OCI-LY1 (cell line): ENCODE measurements at regions not wholly inside any gene's neighbourhood (a gene's known extent, or its start where the extent isn't known, plus 50 kb on each side); places are given as distances from the start of the nearest gene placed in this dataset.
A peak's percentile ranks its signal among the peaks of the same experiment; 100 is the strongest.

Experiments used
- H2AFZ ChIP-seq: fragments of 200-600 bp; sonication (generic), shearing (Covaris generic); 2 replicates; pipeline ENCODE4 v1.6.0; 2014; ENCODE audit warnings: antibody characterized with exemption, mild to moderate bottlenecking, low read length
- H3F3A ChIP-seq: fragments of 200-600 bp; sonication (generic), shearing (Covaris generic); 2 replicates; pipeline ENCODE4 v1.6.0; 2014; ENCODE audit warnings: mild to moderate bottlenecking, antibody characterized with exemption, low read length, moderate library complexity; ENCODE audit not compliant: insufficient read depth
- H3K27ac ChIP-seq: fragments of 200-600 bp; sonication (generic); 2 replicates; pipeline ENCODE4 v1.5.1; 2014; ENCODE audit warnings: low read length, mixed run types, mild to moderate bottlenecking, low read depth; ENCODE audit not compliant: poor library complexity, severe bottlenecking
- H3K27me3 ChIP-seq: fragments of 200-600 bp; sonication (generic); 2 replicates; pipeline ENCODE4 v1.6.0; 2014; ENCODE audit warnings: antibody characterized with exemption, mild to moderate bottlenecking, low read length, moderate library complexity; ENCODE audit not compliant: insufficient read depth
- H3K36me3 ChIP-seq: fragments of 200-600 bp; sonication (generic); 2 replicates; pipeline ENCODE4 v1.6.1; 2014; ENCODE audit warnings: mild to moderate bottlenecking, antibody characterized with exemption, low read length, moderate library complexity, mixed read lengths; ENCODE audit not compliant: insufficient read depth
- H3K4me1 ChIP-seq: fragments of 200-600 bp; sonication (generic); 2 replicates; pipeline ENCODE4 v1.5.1; 2014; ENCODE audit warnings: mild to moderate bottlenecking, low read length, moderate library complexity; ENCODE audit not compliant: insufficient read depth, severe bottlenecking
- H3K4me2 ChIP-seq: fragments of 200-600 bp; sonication (generic), shearing (Covaris generic); 2 replicates; pipeline ENCODE4 v1.6.1; 2014; ENCODE audit warnings: low read length
- H3K4me3 ChIP-seq: fragments of 200-600 bp; sonication (generic); 2 replicates; pipeline ENCODE4 v1.5.1; 2014; ENCODE audit warnings: low read length, low read depth, mild to moderate bottlenecking, mixed read lengths; ENCODE audit not compliant: poor library complexity, severe bottlenecking
- H3K79me2 ChIP-seq: fragments of 200-600 bp; shearing (Covaris generic); 2 replicates; pipeline ENCODE4 v1.6.1; 2016; ENCODE audit warnings: mixed run types, low read length, mixed read lengths; ENCODE audit not compliant: insufficient read depth
- H3K9ac ChIP-seq: fragments of 200-600 bp; sonication (generic), shearing (Covaris generic); 2 replicates; pipeline ENCODE4 v1.6.1; 2014; ENCODE audit warnings: mild to moderate bottlenecking, low read length, mixed read lengths
- H3K9me2 ChIP-seq: fragments of 200-600 bp; sonication (generic), shearing (Covaris generic); 2 replicates; pipeline ENCODE4 v1.6.1; 2014; ENCODE audit warnings: low read depth, mild to moderate bottlenecking, low read length, mixed read lengths
- H3K9me3 ChIP-seq: fragments of 200-600 bp; shearing (Covaris generic); 2 replicates; pipeline ENCODE4 v1.6.1; 2014; ENCODE audit warnings: low read length, mixed read lengths
- H4K20me1 ChIP-seq: fragments of 200-600 bp; sonication (generic), shearing (Covaris generic); 2 replicates; pipeline ENCODE4 v1.6.0; 2016; ENCODE audit warnings: mild to moderate bottlenecking, low read length; ENCODE audit not compliant: insufficient read depth
- EZH2 ChIP-seq: fragments of 200-600 bp; sonication (generic), shearing (Covaris generic); IDR thresholded peaks from 2 replicates; pipeline ENCODE4 v1.8.0; 2017; ENCODE audit warnings: borderline replicate concordance, mixed run types, mild to moderate bottlenecking, antibody characterized with exemption, low read length, moderate library complexity, mixed read lengths
- TF ChIP-seq, protein P1 (sequence below): fragments of 200-600 bp; sonication (generic), shearing (Covaris generic); IDR thresholded peaks from 2 replicates; pipeline ENCODE4 v1.5.1; 2017; ENCODE audit warnings: mild to moderate bottlenecking, antibody characterized with exemption, low read length, moderate library complexity, mixed read lengths

DNA sequence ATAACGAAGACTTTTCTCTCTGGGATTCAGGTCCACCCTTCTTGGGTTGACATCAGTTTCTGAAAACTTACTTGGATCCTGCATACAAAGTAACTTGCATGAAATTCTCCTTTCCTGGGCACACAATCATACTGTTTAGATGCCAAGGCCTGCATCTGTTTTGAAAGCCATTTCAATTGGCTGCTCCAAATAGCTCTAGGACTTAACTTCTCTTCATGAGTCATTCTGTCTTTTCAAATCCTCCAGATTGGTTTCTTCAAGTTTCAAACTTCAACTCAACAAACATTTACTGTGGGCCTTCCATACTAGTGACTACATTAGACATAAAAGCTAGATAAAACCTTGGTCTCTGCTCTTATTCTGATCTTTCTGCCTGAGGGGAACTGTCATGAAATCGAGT lies 54.8 kb upstream of the HMHB1 start:
- H4K20me1 ChIP-seq: no peaks in the 10 kb centered on the region
- peak overlapping the region; percentile 88; the same call in 1 of the 2 replicates for H2AFZ ChIP-seq
- peaks cover 3% of the 10 kb centered on the region for H3K4me1 ChIP-seq
- TF ChIP-seq EZH2: no peak
- TF ChIP-seq, protein P1, sequence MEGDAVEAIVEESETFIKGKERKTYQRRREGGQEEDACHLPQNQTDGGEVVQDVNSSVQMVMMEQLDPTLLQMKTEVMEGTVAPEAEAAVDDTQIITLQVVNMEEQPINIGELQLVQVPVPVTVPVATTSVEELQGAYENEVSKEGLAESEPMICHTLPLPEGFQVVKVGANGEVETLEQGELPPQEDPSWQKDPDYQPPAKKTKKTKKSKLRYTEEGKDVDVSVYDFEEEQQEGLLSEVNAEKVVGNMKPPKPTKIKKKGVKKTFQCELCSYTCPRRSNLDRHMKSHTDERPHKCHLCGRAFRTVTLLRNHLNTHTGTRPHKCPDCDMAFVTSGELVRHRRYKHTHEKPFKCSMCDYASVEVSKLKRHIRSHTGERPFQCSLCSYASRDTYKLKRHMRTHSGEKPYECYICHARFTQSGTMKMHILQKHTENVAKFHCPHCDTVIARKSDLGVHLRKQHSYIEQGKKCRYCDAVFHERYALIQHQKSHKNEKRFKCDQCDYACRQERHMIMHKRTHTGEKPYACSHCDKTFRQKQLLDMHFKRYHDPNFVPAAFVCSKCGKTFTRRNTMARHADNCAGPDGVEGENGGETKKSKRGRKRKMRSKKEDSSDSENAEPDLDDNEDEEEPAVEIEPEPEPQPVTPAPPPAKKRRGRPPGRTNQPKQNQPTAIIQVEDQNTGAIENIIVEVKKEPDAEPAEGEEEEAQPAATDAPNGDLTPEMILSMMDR: no peak
- H3K27me3 ChIP-seq: no peaks in the 10 kb centered on the region
- no peak overlapping the region for H3K9ac ChIP-seq
- no peaks in the 10 kb centered on the region for H3F3A ChIP-seq
- no peak overlapping the region for H3K4me3 ChIP-seq
- H3K36me3 ChIP-seq: no peaks in the 10 kb centered on the region
- no peak overlapping the region for H3K27ac ChIP-seq
- no peaks in the 10 kb centered on the region for H3K79me2 ChIP-seq
- no peaks in the 10 kb centered on the region for H3K9me3 ChIP-seq
- no peak overlapping the region for H3K4me2 ChIP-seq
- no peaks in the 10 kb centered on the region for H3K9me2 ChIP-seq

DNA sequence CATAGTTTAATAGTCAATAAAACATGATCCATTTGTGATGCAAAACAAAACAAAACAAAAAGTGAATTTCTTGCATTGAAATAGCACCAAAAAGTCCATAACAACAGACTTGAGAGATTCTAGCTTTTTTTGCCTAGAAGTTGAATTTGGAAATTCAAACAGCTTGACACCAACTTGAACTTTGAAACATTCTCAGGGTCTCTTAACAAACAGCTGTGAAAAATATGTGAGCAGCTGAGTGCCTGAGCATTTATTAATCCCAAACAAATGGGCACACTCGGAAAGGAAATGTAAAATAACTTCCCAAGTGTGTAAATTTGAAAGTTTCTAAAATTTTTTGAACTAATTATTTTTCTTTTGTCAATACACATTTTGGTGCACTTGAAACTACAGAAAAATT lies 56.0 kb upstream of the HMHB1 start:
- TF ChIP-seq EZH2: no peak
- TF ChIP-seq, protein P1: no peak
- Histone ChIP-seq H4K20me1 (no peaks in the 10 kb centered on the region), H3K79me2 (no peaks in the 10 kb centered on the region), H3K36me3 (no peaks in the 10 kb centered on the region), H3K27ac (no peak overlapping the region), H3K9me3 (no peaks in the 10 kb centered on the region), H3K4me2 (no peak overlapping the region), H3K4me3 (no peak overlapping the region), H3K27me3 (no peaks in the 10 kb centered on the region), H3K9me2 (no peaks in the 10 kb centered on the region), H3K4me1 (peaks cover 3% of the 10 kb centered on the region), H3F3A (no peaks in the 10 kb centered on the region), H3K9ac (no peak overlapping the region), H2AFZ (no peak overlapping the region)

DNA sequence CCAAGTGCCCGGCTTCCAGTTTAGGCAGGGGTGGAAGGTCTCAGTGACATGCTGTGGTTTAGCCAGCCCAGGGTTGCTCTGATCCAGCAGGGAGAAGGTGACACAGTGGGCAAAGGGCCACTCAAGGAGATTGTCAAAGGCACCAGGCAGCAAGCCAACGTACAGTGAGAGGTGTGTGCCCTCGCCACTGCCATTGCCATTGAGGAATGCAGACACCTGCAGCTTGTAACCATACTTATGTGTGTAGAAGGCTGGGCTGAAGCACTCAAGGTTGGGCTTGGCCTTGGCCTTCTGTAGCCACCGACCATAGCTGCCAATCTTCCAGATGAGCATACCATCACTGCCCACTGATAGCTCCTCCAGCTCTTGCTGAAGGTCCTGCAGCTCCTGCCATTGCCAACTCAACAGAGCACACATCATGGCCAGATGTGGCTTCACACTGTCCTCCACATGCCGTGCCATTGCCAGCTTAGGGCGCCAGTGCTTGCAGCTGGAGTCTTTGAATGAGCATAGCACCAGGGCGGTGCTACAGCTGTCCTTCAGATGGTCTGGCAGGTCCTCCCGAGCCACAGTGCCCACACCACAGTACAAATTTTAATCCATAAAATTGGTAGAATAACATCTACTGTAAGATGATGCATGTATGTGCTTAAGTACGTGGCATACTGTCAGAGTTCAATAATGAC lies 59.7 kb upstream of the HMHB1 start:
- H3K79me2 ChIP-seq: no peaks in the 10 kb centered on the region
- no peaks in the 10 kb centered on the region for H3K27me3 ChIP-seq
- H3K27ac ChIP-seq: no peak overlapping the region
- no peak overlapping the region for H3K4me3 ChIP-seq
- H2AFZ ChIP-seq: no peak overlapping the region
- TF ChIP-seq EZH2: no peak
- TF ChIP-seq, protein P1: no peak
- H3K9me3 ChIP-seq: no peaks in the 10 kb centered on the region
- H3F3A ChIP-seq: no peaks in the 10 kb centered on the region
- no peak overlapping the region for H3K4me2 ChIP-seq
- no peaks in the 10 kb centered on the region for H3K9me2 ChIP-seq
- H4K20me1 ChIP-seq: no peaks in the 10 kb centered on the region
- no peaks in the 10 kb centered on the region for H3K36me3 ChIP-seq
- no peak overlapping the region for H3K9ac ChIP-seq
- no peaks in the 10 kb centered on the region for H3K4me1 ChIP-seq
